Mammary epithelial cell (primary cell): ENCODE measurements at regions not wholly inside any gene's neighbourhood (a gene's known extent, or its start where the extent isn't known, plus 50 kb on each side); places are given as distances from the start of the nearest gene placed in this dataset.

Experiments
- CTCF ChIP-seq, 2 donors: IDR thresholded peaks in 1 of 2; conservative IDR thresholded peaks in 1 of 2; 2 replicates each; pipeline ENCODE4 v1.5.1; 2011 to 2012; ENCODE audit warnings: inconsistent platforms in 2 of 2, low read length in 2 of 2, mild to moderate bottlenecking in 2 of 2, control low read depth in 1 of 2, low read depth in 1 of 2; ENCODE audit not compliant: insufficient read depth in 1 of 2; ENCODE audit errors: extremely low read depth in 1 of 2
- EZH2 ChIP-seq: IDR thresholded peaks from 2 replicates; pipeline ENCODE4 v1.6.1; 2012; ENCODE audit warnings: low read length, inconsistent platforms, borderline replicate concordance

GRCh38 chr12:38116968-38117367 is 199.6 kb upstream of the ALG10B start:
- TF ChIP-seq CTCF (conservative IDR thresholded peaks at IDR 0.05 in 1 of 2, IDR thresholded peaks at IDR 0.05 in 1 of 2; ENCODE audit: extremely low read depth in 1 of 2, insufficient read depth in 1 of 2, low read depth in 1 of 2, low read length in 2 of 2) = no peak
- no peak for TF ChIP-seq EZH2
